ENCODE measurements at regions not wholly inside any gene's neighbourhood (a gene's known extent, or its start where the extent isn't known, plus 50 kb on each side); places are given as distances from the start of the nearest gene placed in this dataset.

DNA sequence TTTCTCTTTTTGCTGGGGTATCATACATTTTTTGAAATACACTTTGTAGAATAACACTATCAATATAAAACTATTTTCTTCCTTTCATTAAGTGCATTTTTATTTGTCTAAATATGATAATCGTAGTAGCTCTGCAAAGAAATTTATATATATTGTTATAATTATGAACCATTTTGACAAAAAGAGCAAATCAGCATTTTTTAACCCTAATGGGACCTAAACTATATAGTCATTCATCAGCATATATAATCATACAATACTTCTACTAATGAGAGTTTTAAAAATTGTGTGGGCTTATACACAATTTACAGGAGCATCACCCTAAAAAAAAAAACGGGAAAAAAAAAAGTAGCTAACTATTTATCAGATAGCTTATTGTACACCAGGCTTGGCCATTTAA is 329.7 kb upstream of the TYRP1 start:
- no peak overlapping the region for H3K4me3 ChIP-seq (ENCODE audit: low read depth, low read length, poor library complexity, severe bottlenecking)
- intact Hi-C loops (cut with micrococcal nuclease; ENCODE audit: unreplicated experiment) = no loop called here
- no TSS peak for BruUV-seq (replicated peaks)
- H3K4me1 ChIP-seq (ENCODE audit: insufficient read depth, low read length, poor library complexity, severe bottlenecking) = no peaks in the 10 kb centered on the region
- TF ChIP-seq, protein P1, sequence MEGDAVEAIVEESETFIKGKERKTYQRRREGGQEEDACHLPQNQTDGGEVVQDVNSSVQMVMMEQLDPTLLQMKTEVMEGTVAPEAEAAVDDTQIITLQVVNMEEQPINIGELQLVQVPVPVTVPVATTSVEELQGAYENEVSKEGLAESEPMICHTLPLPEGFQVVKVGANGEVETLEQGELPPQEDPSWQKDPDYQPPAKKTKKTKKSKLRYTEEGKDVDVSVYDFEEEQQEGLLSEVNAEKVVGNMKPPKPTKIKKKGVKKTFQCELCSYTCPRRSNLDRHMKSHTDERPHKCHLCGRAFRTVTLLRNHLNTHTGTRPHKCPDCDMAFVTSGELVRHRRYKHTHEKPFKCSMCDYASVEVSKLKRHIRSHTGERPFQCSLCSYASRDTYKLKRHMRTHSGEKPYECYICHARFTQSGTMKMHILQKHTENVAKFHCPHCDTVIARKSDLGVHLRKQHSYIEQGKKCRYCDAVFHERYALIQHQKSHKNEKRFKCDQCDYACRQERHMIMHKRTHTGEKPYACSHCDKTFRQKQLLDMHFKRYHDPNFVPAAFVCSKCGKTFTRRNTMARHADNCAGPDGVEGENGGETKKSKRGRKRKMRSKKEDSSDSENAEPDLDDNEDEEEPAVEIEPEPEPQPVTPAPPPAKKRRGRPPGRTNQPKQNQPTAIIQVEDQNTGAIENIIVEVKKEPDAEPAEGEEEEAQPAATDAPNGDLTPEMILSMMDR (conservative IDR thresholded peaks at IDR 0.05; ENCODE audit: low read length) = no peak
- no peak for TF ChIP-seq EZH2phosphoT487 (IDR thresholded peaks at IDR 0.05; ENCODE audit: borderline replicate concordance, low read depth, low read length)
- H3K27ac ChIP-seq (ENCODE audit: low read depth, low read length, poor library complexity, severe bottlenecking) = no peak overlapping the region
- H4K20me1 ChIP-seq (ENCODE audit: insufficient read depth, low read length) = no peaks in the 10 kb centered on the region
- no peak for DNase-seq (ENCODE audit: low spot score)
- H3K36me3 ChIP-seq (ENCODE audit: insufficient read depth, low read length) = no peaks in the 10 kb centered on the region
- CTCF ChIA-PET (ENCODE audit: unreplicated experiment) = no interaction called here
- no peaks in the 10 kb centered on the region for H3K9me2 ChIP-seq (ENCODE audit: insufficient read depth, low read length)
- no peak overlapping the region for H2AFZ ChIP-seq (ENCODE audit: low read length)
- no peaks in the 10 kb centered on the region for H3K79me2 ChIP-seq (ENCODE audit: insufficient read depth, low read depth, low read length)
- no peaks in the 10 kb centered on the region for H3K9me3 ChIP-seq (ENCODE audit: low read length)
- POLR2A ChIA-PET = interaction anchor here (0.7 kb wide), 1 partner anchor 1426 kb away, joined by 5 read pairs; no protein-coding TSS in a partner anchor
- no peak overlapping the region for H3K4me2 ChIP-seq (ENCODE audit: low read length)

DNA sequence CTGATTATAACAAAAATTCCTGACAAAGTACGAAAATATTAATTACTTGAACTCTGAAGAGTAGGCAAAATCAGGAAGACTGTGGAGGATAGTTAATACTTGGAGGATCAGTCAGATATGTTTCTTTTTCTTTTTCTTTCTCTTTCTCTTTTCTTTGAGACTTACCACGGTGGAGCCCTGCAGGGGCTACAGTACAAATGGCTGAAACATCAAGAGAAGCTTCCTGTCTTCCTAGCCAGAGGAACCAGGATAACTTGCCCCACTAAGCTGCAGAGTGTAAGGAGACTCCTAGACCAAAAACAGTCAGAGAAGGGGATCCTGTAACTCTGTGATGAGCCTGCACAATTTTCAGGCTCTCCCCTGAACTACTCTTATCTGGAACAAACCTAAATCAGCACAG is 324.6 kb upstream of the TYRP1 start:
- H3K4me1 ChIP-seq (ENCODE audit: insufficient read depth, low read length, poor library complexity, severe bottlenecking) = no peaks in the 10 kb centered on the region
- no peak overlapping the region for H3K27ac ChIP-seq (ENCODE audit: low read depth, low read length, poor library complexity, severe bottlenecking)
- TF ChIP-seq, protein P1 (conservative IDR thresholded peaks at IDR 0.05; ENCODE audit: low read length) = no peak
- no peak for TF ChIP-seq EZH2phosphoT487 (IDR thresholded peaks at IDR 0.05; ENCODE audit: borderline replicate concordance, low read depth, low read length)
- intact Hi-C loops (cut with micrococcal nuclease; ENCODE audit: unreplicated experiment) = no loop called here
- H2AFZ ChIP-seq (ENCODE audit: low read length) = no peak overlapping the region
- DNase-seq (ENCODE audit: low spot score) = no peak
- no peaks in the 10 kb centered on the region for H3K9me2 ChIP-seq (ENCODE audit: insufficient read depth, low read length)
- no peak overlapping the region for H3K4me2 ChIP-seq (ENCODE audit: low read length)
- ChIA-PET POLR2A (no interaction called here), CTCF (ENCODE audit: unreplicated experiment) (no interaction called here)
- BruUV-seq (replicated peaks) = no TSS peak
- H3K79me2 ChIP-seq (ENCODE audit: insufficient read depth, low read depth, low read length) = no peaks in the 10 kb centered on the region
- no peaks in the 10 kb centered on the region for H4K20me1 ChIP-seq (ENCODE audit: insufficient read depth, low read length)
- no peaks in the 10 kb centered on the region for H3K9me3 ChIP-seq (ENCODE audit: low read length)
- no peak overlapping the region for H3K4me3 ChIP-seq (ENCODE audit: low read depth, low read length, poor library complexity, severe bottlenecking)
- no peaks in the 10 kb centered on the region for H3K36me3 ChIP-seq (ENCODE audit: insufficient read depth, low read length)

DNA sequence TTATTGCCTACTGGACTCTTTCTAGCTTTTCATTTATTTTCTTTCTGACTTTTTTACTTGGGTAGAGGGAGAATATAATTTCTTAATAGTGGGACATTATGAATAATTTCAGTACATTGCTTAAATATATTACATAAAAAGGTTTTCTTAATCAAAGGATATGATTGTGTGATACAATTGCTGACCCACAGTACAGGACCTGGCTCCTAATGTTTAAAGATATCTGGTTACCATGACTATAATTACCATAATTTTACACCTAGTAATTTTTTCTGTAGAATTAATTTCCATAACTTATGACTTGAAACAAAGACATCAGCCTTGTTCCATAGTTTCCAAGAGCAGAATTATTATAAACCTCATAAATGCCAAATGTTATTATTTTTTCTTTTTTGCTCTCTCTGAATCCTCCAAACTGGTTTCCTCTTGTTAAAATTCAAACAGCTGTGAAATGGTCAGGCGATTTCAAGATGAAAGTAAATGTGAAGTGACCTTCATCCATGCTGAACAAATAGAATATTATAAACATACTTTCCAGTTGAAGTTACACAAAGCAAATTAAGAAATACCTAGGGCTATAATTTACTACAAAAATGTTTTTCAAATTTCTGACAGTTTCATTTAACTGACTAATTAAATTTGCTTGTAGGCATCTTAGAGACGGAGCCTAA is 301.2 kb upstream of the TYRP1 start:
- Histone ChIP-seq H3K27ac (ENCODE audit: low read depth, low read length, poor library complexity, severe bottlenecking) (no peak overlapping the region), H3K4me3 (ENCODE audit: low read depth, low read length, poor library complexity, severe bottlenecking) (no peak overlapping the region), H3K9me3 (ENCODE audit: low read length) (no peaks in the 10 kb centered on the region), H3K79me2 (ENCODE audit: insufficient read depth, low read depth, low read length) (no peaks in the 10 kb centered on the region), H2AFZ (ENCODE audit: low read length) (no peak overlapping the region), H3K4me2 (ENCODE audit: low read length) (no peak overlapping the region), H3K36me3 (ENCODE audit: insufficient read depth, low read length) (no peaks in the 10 kb centered on the region), H3K4me1 (ENCODE audit: insufficient read depth, low read length, poor library complexity, severe bottlenecking) (no peaks in the 10 kb centered on the region), H4K20me1 (ENCODE audit: insufficient read depth, low read length) (no peaks in the 10 kb centered on the region), H3K9me2 (ENCODE audit: insufficient read depth, low read length) (no peaks in the 10 kb centered on the region)
- no peak for DNase-seq (ENCODE audit: low spot score)
- intact Hi-C loops (cut with micrococcal nuclease; ENCODE audit: unreplicated experiment) = no loop called here
- ChIA-PET POLR2A (interaction anchor here (0.7 kb wide), 1 partner anchor 1207 kb away, joined by 3 read pairs; no protein-coding TSS in a partner anchor), CTCF (ENCODE audit: unreplicated experiment) (no interaction called here)
- BruUV-seq (replicated peaks) = no TSS peak
- TF ChIP-seq, protein P1 (conservative IDR thresholded peaks at IDR 0.05; ENCODE audit: low read length) = no peak
- TF ChIP-seq EZH2phosphoT487 (IDR thresholded peaks at IDR 0.05; ENCODE audit: borderline replicate concordance, low read depth, low read length) = no peak

Measured in OCI-LY7 (cell line).